GM23338 (cell line): ENCODE measurements at regions not wholly inside any gene's neighbourhood (a gene's known extent, or its start where the extent isn't known, plus 50 kb on each side); places are given as distances from the start of the nearest gene placed in this dataset.
A peak's percentile ranks its signal among the peaks of the same experiment; 100 is the strongest.

Experiments
- ATAC-seq: fragments of 200-7000 bp; cut with Tn5 transposase; 3 replicates; pipeline ENCODE4 v1.9.1; 2020
- DNase-seq: peaks from one replicate; pipeline ENCODE4 v3.0.0-alpha.2; 2015; ENCODE audit warnings: low spot score
- H2AFZ ChIP-seq: fragments of 200-600 bp; sonication (generic); 2 replicates; pipeline ENCODE4 v1.8.0; 2016; ENCODE audit warnings: antibody characterized with exemption, mild to moderate bottlenecking, moderate library complexity
- H3F3A ChIP-seq: fragments of 200-600 bp; sonication (generic); replicated peaks from 2 replicates; pipeline ENCODE4 v1.8.0; 2017; ENCODE audit warnings: antibody characterized with exemption, mixed run types, low read depth
- H3K27ac ChIP-seq: fragments of 200-600 bp; sonication (generic); 2 replicates; pipeline ENCODE4 v1.6.1; 2016; ENCODE audit warnings: low read depth
- H3K27me3 ChIP-seq: fragments of 200-600 bp; sonication (generic); 2 replicates; pipeline ENCODE4 v1.8.0; 2016; ENCODE audit warnings: mild to moderate bottlenecking, mixed run types, moderate library complexity; ENCODE audit not compliant: insufficient read depth
- H3K36me3 ChIP-seq: fragments of 200-600 bp; sonication (generic); 2 replicates; pipeline ENCODE4 v1.8.0; 2016; ENCODE audit warnings: mild to moderate bottlenecking; ENCODE audit not compliant: insufficient read depth
- H3K4me1 ChIP-seq: fragments of 200-600 bp; sonication (generic); 2 replicates; pipeline ENCODE4 v1.8.0; 2016; ENCODE audit warnings: mild to moderate bottlenecking, moderate library complexity; ENCODE audit not compliant: insufficient read depth
- H3K4me2 ChIP-seq: fragments of 200-600 bp; sonication (generic); 2 replicates; pipeline ENCODE4 v1.7.1; 2017; ENCODE audit warnings: mixed run types
- H3K4me3 ChIP-seq: fragments of 200-600 bp; sonication (generic); 2 replicates; pipeline ENCODE4 v1.6.1; 2016; ENCODE audit warnings: mixed run types
- H3K79me2 ChIP-seq: fragments of 200-600 bp; sonication (generic); replicated peaks from 2 replicates; pipeline ENCODE4 v1.8.0; 2017; ENCODE audit warnings: mild to moderate bottlenecking; ENCODE audit not compliant: insufficient read depth
- H3K9me2 ChIP-seq: fragments of 200-600 bp; sonication (generic); 2 replicates; pipeline ENCODE4 v1.8.0; 2017; ENCODE audit not compliant: insufficient read depth
- H4K20me1 ChIP-seq: fragments of 200-600 bp; sonication (generic); replicated peaks from 2 replicates; pipeline ENCODE4 v1.8.0; 2017; ENCODE audit warnings: mild to moderate bottlenecking; ENCODE audit not compliant: insufficient read depth
- H3K27ac Mint-ChIP-seq: 2 replicates; pipeline ENCODE4 v1.8.0; 2020; ENCODE audit warnings: inconsistent platforms, mild to moderate bottlenecking, moderate library complexity, mixed read lengths
- H3K27me3 Mint-ChIP-seq: 3 replicates; pipeline ENCODE4 v1.8.0; 2022; ENCODE audit warnings: low read depth, mild to moderate bottlenecking, moderate library complexity, mixed read lengths, inconsistent platforms; ENCODE audit not compliant: insufficient read depth, poor library complexity
- H3K36me3 Mint-ChIP-seq: 3 replicates; pipeline ENCODE4 v1.8.0; 2021; ENCODE audit warnings: low read depth, mild to moderate bottlenecking, inconsistent platforms, moderate library complexity, mixed read lengths
- H3K4me1 Mint-ChIP-seq: 3 replicates; pipeline ENCODE4 v1.8.0; 2020; ENCODE audit warnings: mild to moderate bottlenecking, inconsistent platforms, mixed read lengths
- H3K4me3 Mint-ChIP-seq: 3 replicates; pipeline ENCODE4 v1.8.0; 2021; ENCODE audit warnings: moderate library complexity, mild to moderate bottlenecking, inconsistent platforms, mixed read lengths
- H3K9me3 Mint-ChIP-seq: 3 replicates; pipeline ENCODE4 v1.8.0; 2020; ENCODE audit warnings: moderate library complexity, mild to moderate bottlenecking, inconsistent platforms, mixed read lengths
- EZH2 ChIP-seq: fragments of 200-600 bp; sonication (generic); IDR thresholded peaks from one replicate; pipeline ENCODE4 v1.8.0; 2017; ENCODE audit warnings: antibody characterized with exemption, mild to moderate bottlenecking, low read depth; ENCODE audit not compliant: unreplicated experiment
- EZH2phosphoT487 ChIP-seq: fragments of 200-600 bp; sonication (generic); IDR thresholded peaks from one replicate; pipeline ENCODE4 v1.8.1; 2018; ENCODE audit warnings: antibody characterized with exemption; ENCODE audit not compliant: unreplicated experiment
- JUNB ChIP-seq: IDR thresholded peaks from one replicate; pipeline ENCODE4 v1.6.1; 2016; ENCODE audit warnings: antibody characterized with exemption; ENCODE audit not compliant: unreplicated experiment
- NANOG ChIP-seq: IDR thresholded peaks from 2 replicates; pipeline ENCODE4 v1.6.1; 2016; ENCODE audit warnings: antibody characterized with exemption, borderline replicate concordance
- POLR2AphosphoS5 ChIP-seq: IDR thresholded peaks from 2 replicates; pipeline ENCODE4 v1.6.1; 2016; ENCODE audit warnings: antibody characterized with exemption, low read depth
- REST ChIP-seq: IDR thresholded peaks from one replicate; pipeline ENCODE4 v1.6.1; 2018; ENCODE audit warnings: antibody characterized with exemption; ENCODE audit not compliant: unreplicated experiment
- STAT1 ChIP-seq: IDR thresholded peaks from one replicate; pipeline ENCODE4 v1.6.1; 2016; ENCODE audit warnings: antibody characterized with exemption; ENCODE audit not compliant: unreplicated experiment
- ZNF331 ChIP-seq: fragments of 250-450 bp; sonication (Bioruptor Pico); IDR thresholded peaks from 2 replicates; pipeline ENCODE4 v1.5.0; 2020; ENCODE audit warnings: low read depth, mild to moderate bottlenecking, moderate library complexity
- ZNF462 ChIP-seq: fragments of 250-450 bp; sonication (Bioruptor Pico); IDR thresholded peaks from 2 replicates; pipeline ENCODE4 v1.5.0; 2020; ENCODE audit warnings: mild to moderate bottlenecking, moderate library complexity
- TF ChIP-seq, protein P1 (sequence below): IDR thresholded peaks from 2 replicates; pipeline ENCODE4 v1.6.1; 2016; ENCODE audit warnings: antibody characterized with exemption
- TF ChIP-seq, protein P2 (sequence below), 2 experiments: fragments of 200-600 bp in 1 of 2; sonication (generic) in 1 of 2; conservative IDR thresholded peaks; 2 replicates each; pipeline versions ENCODE4 v1.5.1 to v1.6.1; 2016 to 2017; ENCODE audit warnings: antibody characterized with exemption in 2 of 2, low read depth in 2 of 2, mild to moderate bottlenecking in 2 of 2, moderate library complexity in 1 of 2

GRCh38 chr2:236489895-236490404, 79.7 kb upstream of the ACKR3 start (continued):
- TF ChIP-seq, protein P1, sequence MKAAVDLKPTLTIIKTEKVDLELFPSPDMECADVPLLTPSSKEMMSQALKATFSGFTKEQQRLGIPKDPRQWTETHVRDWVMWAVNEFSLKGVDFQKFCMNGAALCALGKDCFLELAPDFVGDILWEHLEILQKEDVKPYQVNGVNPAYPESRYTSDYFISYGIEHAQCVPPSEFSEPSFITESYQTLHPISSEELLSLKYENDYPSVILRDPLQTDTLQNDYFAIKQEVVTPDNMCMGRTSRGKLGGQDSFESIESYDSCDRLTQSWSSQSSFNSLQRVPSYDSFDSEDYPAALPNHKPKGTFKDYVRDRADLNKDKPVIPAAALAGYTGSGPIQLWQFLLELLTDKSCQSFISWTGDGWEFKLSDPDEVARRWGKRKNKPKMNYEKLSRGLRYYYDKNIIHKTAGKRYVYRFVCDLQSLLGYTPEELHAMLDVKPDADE = no peak

DNA sequence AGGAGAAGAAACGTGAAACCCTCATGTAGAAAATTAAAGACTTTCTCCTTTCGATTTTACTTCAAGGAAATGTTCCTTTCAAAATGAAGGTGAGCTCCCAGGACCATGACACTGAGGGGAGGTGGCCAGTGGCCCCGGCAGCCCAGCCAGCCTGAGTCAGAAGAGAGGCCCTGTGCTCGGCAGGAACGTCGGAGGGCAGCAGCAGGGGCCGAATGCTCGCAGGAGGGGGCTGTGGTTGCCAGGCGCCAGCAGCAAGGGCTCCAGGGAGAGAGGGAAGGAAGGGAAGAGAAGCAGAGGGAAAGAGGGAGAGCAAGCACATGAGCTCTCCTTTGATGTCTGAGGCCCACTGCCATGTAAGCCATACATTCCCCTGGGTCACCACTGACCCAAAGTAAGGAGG, 73.3 kb upstream of the ACKR3 start:
- no peak overlapping the region for H3K4me2 ChIP-seq
- no peaks in the 10 kb centered on the region for H3K4me1 ChIP-seq
- no peak overlapping the region for H3K27ac ChIP-seq
- no peaks in the 10 kb centered on the region for H3F3A ChIP-seq
- H3K27me3 ChIP-seq = no peaks in the 10 kb centered on the region
- no peaks in the 10 kb centered on the region for H4K20me1 ChIP-seq
- H3K4me3 ChIP-seq = no peak overlapping the region
- no peaks in the 10 kb centered on the region for H3K79me2 ChIP-seq
- peaks cover 4% of the 10 kb centered on the region; the same call in 2 of the 3 replicates for H3K4me1 Mint-ChIP-seq
- H3K27me3 Mint-ChIP-seq = no peaks in the 10 kb centered on the region
- TF ChIP-seq STAT1 (no peak), REST (no peak), NANOG (no peak), EZH2 (no peak), POLR2AphosphoS5 (no peak), ZNF462 (CRISPR knock-in tag) (no peak), EZH2phosphoT487 (no peak), JUNB (no peak), ZNF331 (CRISPR knock-in tag) (no peak)
- TF ChIP-seq, protein P1 = no peak
- TF ChIP-seq, protein P2, sequence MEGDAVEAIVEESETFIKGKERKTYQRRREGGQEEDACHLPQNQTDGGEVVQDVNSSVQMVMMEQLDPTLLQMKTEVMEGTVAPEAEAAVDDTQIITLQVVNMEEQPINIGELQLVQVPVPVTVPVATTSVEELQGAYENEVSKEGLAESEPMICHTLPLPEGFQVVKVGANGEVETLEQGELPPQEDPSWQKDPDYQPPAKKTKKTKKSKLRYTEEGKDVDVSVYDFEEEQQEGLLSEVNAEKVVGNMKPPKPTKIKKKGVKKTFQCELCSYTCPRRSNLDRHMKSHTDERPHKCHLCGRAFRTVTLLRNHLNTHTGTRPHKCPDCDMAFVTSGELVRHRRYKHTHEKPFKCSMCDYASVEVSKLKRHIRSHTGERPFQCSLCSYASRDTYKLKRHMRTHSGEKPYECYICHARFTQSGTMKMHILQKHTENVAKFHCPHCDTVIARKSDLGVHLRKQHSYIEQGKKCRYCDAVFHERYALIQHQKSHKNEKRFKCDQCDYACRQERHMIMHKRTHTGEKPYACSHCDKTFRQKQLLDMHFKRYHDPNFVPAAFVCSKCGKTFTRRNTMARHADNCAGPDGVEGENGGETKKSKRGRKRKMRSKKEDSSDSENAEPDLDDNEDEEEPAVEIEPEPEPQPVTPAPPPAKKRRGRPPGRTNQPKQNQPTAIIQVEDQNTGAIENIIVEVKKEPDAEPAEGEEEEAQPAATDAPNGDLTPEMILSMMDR (conservative IDR thresholded peaks at IDR 0.05; ENCODE audit: low read depth in 2 of 2) = no peak
- H3K9me3 Mint-ChIP-seq = no peaks in the 10 kb centered on the region; the same call in 2 of the 3 replicates
- no peak for DNase-seq
- no peaks in the 10 kb centered on the region for H3K36me3 ChIP-seq
- peaks cover 10% of the 10 kb centered on the region; the same call in 2 of the 3 replicates for H3K36me3 Mint-ChIP-seq
- no peak overlapping the region for H3K4me3 Mint-ChIP-seq
- H2AFZ ChIP-seq = no peak overlapping the region
- no peak overlapping the region for H3K27ac Mint-ChIP-seq
- 0 out of 3 replicates have a peak, but pooled peaks have one; percentile 29 for ATAC-seq
- no peaks in the 10 kb centered on the region for H3K9me2 ChIP-seq
